ENCODE measurements at regions not wholly inside any gene's neighbourhood (a gene's known extent, or its start where the extent isn't known, plus 50 kb on each side); places are given as distances from the start of the nearest gene placed in this dataset.

DNA sequence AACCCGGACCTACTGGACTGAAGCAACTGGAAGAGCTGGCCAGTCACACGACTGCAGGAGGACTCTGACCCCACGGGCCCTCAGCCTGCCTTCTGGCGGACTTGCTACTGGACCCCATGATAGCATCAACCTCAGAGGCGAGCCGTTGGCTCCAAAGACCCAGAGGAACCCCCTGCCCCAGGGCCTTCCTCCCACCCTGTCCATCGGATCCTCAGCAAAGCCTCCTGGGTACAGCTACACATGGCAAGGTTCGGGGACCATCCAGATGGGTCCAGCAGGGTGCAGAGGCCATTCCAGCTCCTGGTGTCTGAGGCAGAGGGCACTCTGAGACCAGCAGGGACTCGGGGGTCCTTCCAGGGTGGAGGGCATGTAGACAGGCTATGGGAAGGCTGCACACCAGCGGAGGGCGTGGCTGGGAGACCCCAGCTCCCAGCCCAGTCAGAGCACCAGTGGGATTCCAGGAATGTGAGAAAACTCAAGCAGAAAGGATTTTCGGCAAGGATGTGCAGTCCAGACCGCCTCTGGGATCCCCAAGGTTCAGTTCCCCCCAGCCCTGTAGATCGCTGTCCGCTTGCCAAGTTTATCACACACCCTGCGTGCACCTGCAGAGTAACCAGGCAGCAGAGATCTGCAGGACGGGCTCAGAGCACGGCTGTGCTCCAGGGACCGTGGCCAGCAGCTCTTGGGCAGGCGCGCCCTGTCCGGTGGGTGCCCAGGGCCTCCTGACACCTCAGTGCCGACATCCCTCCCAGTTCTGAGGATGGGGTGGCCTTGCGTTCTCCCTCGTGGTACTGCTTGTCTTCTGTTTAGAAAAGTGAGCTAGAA lies 89.8 kb upstream of the PPP2R2D start:
- TF ChIP-seq, protein P1, sequence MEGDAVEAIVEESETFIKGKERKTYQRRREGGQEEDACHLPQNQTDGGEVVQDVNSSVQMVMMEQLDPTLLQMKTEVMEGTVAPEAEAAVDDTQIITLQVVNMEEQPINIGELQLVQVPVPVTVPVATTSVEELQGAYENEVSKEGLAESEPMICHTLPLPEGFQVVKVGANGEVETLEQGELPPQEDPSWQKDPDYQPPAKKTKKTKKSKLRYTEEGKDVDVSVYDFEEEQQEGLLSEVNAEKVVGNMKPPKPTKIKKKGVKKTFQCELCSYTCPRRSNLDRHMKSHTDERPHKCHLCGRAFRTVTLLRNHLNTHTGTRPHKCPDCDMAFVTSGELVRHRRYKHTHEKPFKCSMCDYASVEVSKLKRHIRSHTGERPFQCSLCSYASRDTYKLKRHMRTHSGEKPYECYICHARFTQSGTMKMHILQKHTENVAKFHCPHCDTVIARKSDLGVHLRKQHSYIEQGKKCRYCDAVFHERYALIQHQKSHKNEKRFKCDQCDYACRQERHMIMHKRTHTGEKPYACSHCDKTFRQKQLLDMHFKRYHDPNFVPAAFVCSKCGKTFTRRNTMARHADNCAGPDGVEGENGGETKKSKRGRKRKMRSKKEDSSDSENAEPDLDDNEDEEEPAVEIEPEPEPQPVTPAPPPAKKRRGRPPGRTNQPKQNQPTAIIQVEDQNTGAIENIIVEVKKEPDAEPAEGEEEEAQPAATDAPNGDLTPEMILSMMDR (IDR thresholded peaks at IDR 0.05), result no peak
- no peak for TF ChIP-seq EP300 (IDR thresholded peaks at IDR 0.05)
